Suprapubic skin (tissue), 3 donors: ENCODE measurements at regions not wholly inside any gene's neighbourhood (a gene's known extent, or its start where the extent isn't known, plus 50 kb on each side); places are given as distances from the start of the nearest gene placed in this dataset.

ENCODE experiments used
- POLR2AphosphoS5 ChIP-seq, 3 donors: sonication (generic); formaldehyde crosslinking; IDR thresholded peaks; one replicate each; pipeline ENCODE4 v1.6.1; 2017; ENCODE audit warnings: antibody characterized with exemption in 3 of 3
- TF ChIP-seq, protein P1 (sequence below), 2 donors: fragments of 200-600 bp in 1 of 2; fragments of 450-650 bp in 1 of 2; sonication (generic) in 1 of 2; IDR thresholded peaks; one replicate each; pipeline ENCODE4 v1.5.1; 2016 to 2019; ENCODE audit warnings: antibody characterized with exemption in 2 of 2, mild to moderate bottlenecking in 1 of 2, moderate library complexity in 1 of 2

DNA sequence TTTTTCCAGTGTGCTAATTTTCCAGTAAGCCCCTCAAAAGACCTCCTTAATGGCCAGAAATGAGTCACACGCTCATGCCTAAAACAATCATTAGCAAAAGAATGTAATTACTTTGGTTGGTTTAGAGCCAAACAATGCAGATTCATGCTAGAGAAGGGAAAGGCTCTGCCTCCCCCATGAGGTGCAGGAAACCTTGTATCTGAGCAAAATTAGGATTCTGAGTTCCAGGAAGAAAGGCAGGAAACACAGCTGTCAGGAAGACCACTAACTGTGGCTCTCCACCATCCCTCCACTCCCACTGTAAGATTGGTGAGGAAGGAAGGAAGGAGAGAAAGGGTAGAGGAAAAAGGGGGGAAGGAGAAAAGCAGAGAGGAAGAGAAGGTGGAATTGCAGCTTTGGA is 104.9 kb upstream of the DHX15 start:
- TF ChIP-seq, protein P1, sequence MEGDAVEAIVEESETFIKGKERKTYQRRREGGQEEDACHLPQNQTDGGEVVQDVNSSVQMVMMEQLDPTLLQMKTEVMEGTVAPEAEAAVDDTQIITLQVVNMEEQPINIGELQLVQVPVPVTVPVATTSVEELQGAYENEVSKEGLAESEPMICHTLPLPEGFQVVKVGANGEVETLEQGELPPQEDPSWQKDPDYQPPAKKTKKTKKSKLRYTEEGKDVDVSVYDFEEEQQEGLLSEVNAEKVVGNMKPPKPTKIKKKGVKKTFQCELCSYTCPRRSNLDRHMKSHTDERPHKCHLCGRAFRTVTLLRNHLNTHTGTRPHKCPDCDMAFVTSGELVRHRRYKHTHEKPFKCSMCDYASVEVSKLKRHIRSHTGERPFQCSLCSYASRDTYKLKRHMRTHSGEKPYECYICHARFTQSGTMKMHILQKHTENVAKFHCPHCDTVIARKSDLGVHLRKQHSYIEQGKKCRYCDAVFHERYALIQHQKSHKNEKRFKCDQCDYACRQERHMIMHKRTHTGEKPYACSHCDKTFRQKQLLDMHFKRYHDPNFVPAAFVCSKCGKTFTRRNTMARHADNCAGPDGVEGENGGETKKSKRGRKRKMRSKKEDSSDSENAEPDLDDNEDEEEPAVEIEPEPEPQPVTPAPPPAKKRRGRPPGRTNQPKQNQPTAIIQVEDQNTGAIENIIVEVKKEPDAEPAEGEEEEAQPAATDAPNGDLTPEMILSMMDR (IDR thresholded peaks at IDR 0.05) = no peak
- TF ChIP-seq POLR2AphosphoS5 (IDR thresholded peaks at IDR 0.05) = no peak
